ENCODE measurements at regions not wholly inside any gene's neighbourhood (a gene's known extent, or its start where the extent isn't known, plus 50 kb on each side); places are given as distances from the start of the nearest gene placed in this dataset.
A peak's percentile ranks its signal among the peaks of the same experiment; 100 is the strongest.

- no peak for TF ChIP-seq CTCF (conservative IDR thresholded peaks at IDR 0.05 in 1 of 2, IDR thresholded peaks at IDR 0.05 in 1 of 2; ENCODE audit: low read depth in 1 of 2, low read length in 2 of 2)
- no peak for TF ChIP-seq EZH2 (IDR thresholded peaks at IDR 0.05; ENCODE audit: low read length, missing control alignments)
- peak in 1 of 2 donors; percentile 30 for DNase-seq (ENCODE audit: low read depth in 2 of 2)
- Histone ChIP-seq H3K4me2 (ENCODE audit: extremely low read depth, insufficient read depth, low read length) (no peak overlapping the region), H3K9ac (ENCODE audit: insufficient read depth, low read length) (no peak overlapping the region), H2AFZ (ENCODE audit: low read length) (no peak overlapping the region), H4K20me1 (ENCODE audit: control insufficient read depth, extremely low read depth, insufficient read depth, low read length) (no peaks in the 10 kb centered on the region), H3K4me3 (replicated peaks in 1 of 4; ENCODE audit: control extremely low read depth in 1 of 4, insufficient read depth in 1 of 4, low read depth in 3 of 4, low read length in 4 of 4) (no peak overlapping the region), H3K27me3 (ENCODE audit: control insufficient read depth, insufficient read depth, low read length) (no peaks in the 10 kb centered on the region), H3K79me2 (ENCODE audit: control insufficient read depth, insufficient read depth, low read length) (no peaks in the 10 kb centered on the region), H3K4me1 (ENCODE audit: control insufficient read depth, extremely low read depth, insufficient read depth, low read length) (no peaks in the 10 kb centered on the region), H3K9me3 (ENCODE audit: control insufficient read depth, insufficient read depth, low read depth, low read length) (no peaks in the 10 kb centered on the region), H3K27ac (ENCODE audit: insufficient read depth, low read length) (no peak overlapping the region), H3K36me3 (ENCODE audit: control insufficient read depth, insufficient read depth, low read length) (no peaks in the 10 kb centered on the region)
Observed at GRCh38 chr17:68184141-68184571, 63.7 kb upstream of the AMZ2 start.

- Histone ChIP-seq H3K4me1 (ENCODE audit: control insufficient read depth, extremely low read depth, insufficient read depth, low read length) (no peaks in the 10 kb centered on the region), H3K9ac (ENCODE audit: insufficient read depth, low read length) (no peak overlapping the region), H3K27me3 (ENCODE audit: control insufficient read depth, insufficient read depth, low read length) (no peaks in the 10 kb centered on the region), H3K9me3 (ENCODE audit: control insufficient read depth, insufficient read depth, low read depth, low read length) (no peaks in the 10 kb centered on the region), H3K79me2 (ENCODE audit: control insufficient read depth, insufficient read depth, low read length) (no peaks in the 10 kb centered on the region), H3K27ac (ENCODE audit: insufficient read depth, low read length) (no peak overlapping the region), H2AFZ (ENCODE audit: low read length) (no peak overlapping the region), H3K36me3 (ENCODE audit: control insufficient read depth, insufficient read depth, low read length) (no peaks in the 10 kb centered on the region), H3K4me2 (ENCODE audit: extremely low read depth, insufficient read depth, low read length) (no peak overlapping the region), H3K4me3 (replicated peaks in 1 of 4; ENCODE audit: control extremely low read depth in 1 of 4, insufficient read depth in 1 of 4, low read depth in 3 of 4, low read length in 4 of 4) (no peak overlapping the region), H4K20me1 (ENCODE audit: control insufficient read depth, extremely low read depth, insufficient read depth, low read length) (no peaks in the 10 kb centered on the region)
- TF ChIP-seq CTCF (conservative IDR thresholded peaks at IDR 0.05 in 1 of 2, IDR thresholded peaks at IDR 0.05 in 1 of 2; ENCODE audit: low read depth in 1 of 2, low read length in 2 of 2) (no peak), EZH2 (IDR thresholded peaks at IDR 0.05; ENCODE audit: low read length, missing control alignments) (no peak)
- no peak for DNase-seq (ENCODE audit: low read depth in 2 of 2)
Observed at GRCh38 chr17:68184816-68185436, 62.9 kb upstream of the AMZ2 start.

GRCh38 chr17:68185820-68186219 is 62.0 kb upstream of the AMZ2 start:
- no peak overlapping the region for H3K9ac ChIP-seq (ENCODE audit: insufficient read depth, low read length)
- no peak overlapping the region for H3K27ac ChIP-seq (ENCODE audit: insufficient read depth, low read length)
- no peaks in the 10 kb centered on the region for H3K36me3 ChIP-seq (ENCODE audit: control insufficient read depth, insufficient read depth, low read length)
- no peak for DNase-seq (ENCODE audit: low read depth in 2 of 2)
- no peak overlapping the region for H3K4me2 ChIP-seq (ENCODE audit: extremely low read depth, insufficient read depth, low read length)
- no peak overlapping the region for H3K4me3 ChIP-seq (replicated peaks in 1 of 4; ENCODE audit: control extremely low read depth in 1 of 4, insufficient read depth in 1 of 4, low read depth in 3 of 4, low read length in 4 of 4)
- H4K20me1 ChIP-seq (ENCODE audit: control insufficient read depth, extremely low read depth, insufficient read depth, low read length), result no peaks in the 10 kb centered on the region
- H3K4me1 ChIP-seq (ENCODE audit: control insufficient read depth, extremely low read depth, insufficient read depth, low read length), result no peaks in the 10 kb centered on the region
- no peak for TF ChIP-seq CTCF (conservative IDR thresholded peaks at IDR 0.05 in 1 of 2, IDR thresholded peaks at IDR 0.05 in 1 of 2; ENCODE audit: low read depth in 1 of 2, low read length in 2 of 2)
- no peak for TF ChIP-seq EZH2 (IDR thresholded peaks at IDR 0.05; ENCODE audit: low read length, missing control alignments)
- no peak overlapping the region for H2AFZ ChIP-seq (ENCODE audit: low read length)
- H3K79me2 ChIP-seq (ENCODE audit: control insufficient read depth, insufficient read depth, low read length), result no peaks in the 10 kb centered on the region
- no peaks in the 10 kb centered on the region for H3K27me3 ChIP-seq (ENCODE audit: control insufficient read depth, insufficient read depth, low read length)
- no peaks in the 10 kb centered on the region for H3K9me3 ChIP-seq (ENCODE audit: control insufficient read depth, insufficient read depth, low read depth, low read length)

Measured in fibroblast of lung (primary cell).